Mesodermal cell (in vitro differentiated cells): ENCODE measurements at regions not wholly inside any gene's neighbourhood (a gene's known extent, or its start where the extent isn't known, plus 50 kb on each side); places are given as distances from the start of the nearest gene placed in this dataset.
A peak's percentile ranks its signal among the peaks of the same experiment; 100 is the strongest.
"Not testable (repeated sequence)": the region's sequence is repeated elsewhere in the genome, so short reads cannot be mapped to it uniquely, and the experiment has no call there.

Experiments used
- H3K27ac ChIP-seq: 2 replicates; pipeline ENCODE4 v1.7.0; 2013; ENCODE audit warnings: mild to moderate bottlenecking, low read depth, low read length, moderate library complexity; ENCODE audit not compliant: severe bottlenecking
- H3K36me3 ChIP-seq: 2 replicates; pipeline ENCODE4 v1.7.1; 2013; ENCODE audit warnings: mild to moderate bottlenecking, low read length, moderate library complexity; ENCODE audit not compliant: control insufficient read depth, insufficient read depth
- H3K4me1 ChIP-seq: one replicate; pipeline ENCODE4 v1.7.1; 2013; ENCODE audit warnings: mild to moderate bottlenecking, low read length; ENCODE audit not compliant: insufficient read depth, control insufficient read depth, poor library complexity, severe bottlenecking
- H3K4me3 ChIP-seq: 2 replicates; pipeline ENCODE4 v1.7.0; 2013; ENCODE audit warnings: low read length, control low read depth, mild to moderate bottlenecking; ENCODE audit not compliant: insufficient read depth, poor library complexity, severe bottlenecking; ENCODE audit errors: extremely low read depth
- H3K9me3 ChIP-seq: 2 replicates; pipeline ENCODE4 v1.7.1; 2013; ENCODE audit warnings: mild to moderate bottlenecking, low read length, moderate library complexity; ENCODE audit not compliant: control insufficient read depth
- WGBS, 2 experiments: methylation state at CpG; one replicate each; pipeline ENCODE4 v1.1.5; 2013; ENCODE audit warnings: missing lambda C conversion rate in 2 of 2; ENCODE audit not compliant: insufficient coverage in 2 of 2; 5-methylcytosine and 5-hydroxymethylcytosine counted together

- Histone ChIP-seq H3K9me3 (no peaks in the 10 kb centered on the region), H3K4me3 (no peak overlapping the region), H3K27ac (peak overlapping the region; percentile 62), H3K36me3 (no peaks in the 10 kb centered on the region), H3K4me1 (peaks cover 11% of the 10 kb centered on the region)
- 94 to 100% methylated on average over 1 to 3 of the region's 5 CpGs for WGBS, 2 experiments
These were observed 386.5 kb upstream of the SGO1 start for GRCh38 chr3:20572473-20572872.

GRCh38 chr3:20569310-20569709 lies 383.3 kb upstream of the SGO1 start:
- Histone ChIP-seq H3K27ac (no peak overlapping the region), H3K4me3 (no peak overlapping the region), H3K36me3 (no peaks in the 10 kb centered on the region), H3K9me3 (no peaks in the 10 kb centered on the region), H3K4me1 (peaks cover 4% of the 10 kb centered on the region)
- WGBS, 2 experiments, result 63 to 80% methylated on average over 1 of the region's 2 CpGs

- 100% methylated on average over 1 of the region's 3 CpGs; no CpG with 5 or more reads in 1 of the 2 experiments for WGBS, 2 experiments
- H3K4me3 ChIP-seq, result no peak overlapping the region
- H3K36me3 ChIP-seq, result no peaks in the 10 kb centered on the region
- no peak overlapping the region for H3K27ac ChIP-seq
- no peaks in the 10 kb centered on the region for H3K4me1 ChIP-seq
- no peaks in the 10 kb centered on the region for H3K9me3 ChIP-seq
These were observed 379.0 kb upstream of the SGO1 start for GRCh38 chr3:20564966-20565365.

- Histone ChIP-seq H3K9me3 (no peaks in the 10 kb centered on the region), H3K4me3 (no peak overlapping the region), H3K27ac (no peak overlapping the region), H3K36me3 (no peaks in the 10 kb centered on the region), H3K4me1 (no peaks in the 10 kb centered on the region)
- 100% methylated on average over 2 of the region's 2 CpGs for WGBS, 2 experiments
These were observed 378.0 kb upstream of the SGO1 start for GRCh38 chr3:20563985-20564384.

GRCh38 chr3:20563251-20563650 lies 377.2 kb upstream of the SGO1 start:
- WGBS, 2 experiments, result 89 to 97% methylated on average over 3 of the region's 4 CpGs
- Histone ChIP-seq H3K9me3 (no peaks in the 10 kb centered on the region), H3K4me1 (no peaks in the 10 kb centered on the region), H3K27ac (no peak overlapping the region), H3K4me3 (no peak overlapping the region), H3K36me3 (no peaks in the 10 kb centered on the region)

GRCh38 chr3:20561166-20561565 lies 375.2 kb upstream of the SGO1 start:
- Histone ChIP-seq H3K36me3 (no peaks in the 10 kb centered on the region), H3K4me1 (no peaks in the 10 kb centered on the region), H3K27ac (no peak overlapping the region), H3K9me3 (no peaks in the 10 kb centered on the region), H3K4me3 (no peak overlapping the region)
- WGBS, 2 experiments, result 72 to 89% methylated on average over 1 to 2 of the region's 2 CpGs

GRCh38 chr3:20560446-20560845 lies 374.4 kb upstream of the SGO1 start:
- H3K4me1 ChIP-seq, H3K9me3 ChIP-seq, H3K36me3 ChIP-seq, H3K4me3 ChIP-seq, H3K27ac ChIP-seq: not testable (repeated sequence)
- WGBS, 2 experiments, result 95% methylated on average over 3 of the region's 5 CpGs; no CpG with 5 or more reads in 1 of the 2 experiments

GRCh38 chr3:20558161-20558560 lies 372.2 kb upstream of the SGO1 start:
- Histone ChIP-seq H3K9me3 (no peaks in the 10 kb centered on the region), H3K4me1 (no peaks in the 10 kb centered on the region), H3K36me3 (no peaks in the 10 kb centered on the region), H3K27ac (no peak overlapping the region), H3K4me3 (no peak overlapping the region)
- 67 to 100% methylated on average over 1 of the region's 2 CpGs for WGBS, 2 experiments

GRCh38 chr3:20556661-20557060 lies 370.7 kb upstream of the SGO1 start:
- no CpG with 5 or more reads among the region's 4 CpGs for WGBS, 2 experiments
- Histone ChIP-seq H3K27ac (no peak overlapping the region), H3K36me3 (no peaks in the 10 kb centered on the region), H3K4me1 (no peaks in the 10 kb centered on the region), H3K4me3 (no peak overlapping the region), H3K9me3 (peaks cover under 1% of the 10 kb centered on the region)

- Histone ChIP-seq H3K36me3 (no peaks in the 10 kb centered on the region), H3K4me1 (no peaks in the 10 kb centered on the region), H3K4me3 (no peak overlapping the region), H3K27ac (no peak overlapping the region), H3K9me3 (peaks cover 3% of the 10 kb centered on the region)
- WGBS, 2 experiments, result 83 to 89% methylated on average over 14 to 15 of the region's 16 CpGs
These were observed 366.7 kb upstream of the SGO1 start for GRCh38 chr3:20552605-20553275.

- not testable (repeated sequence) for H3K9me3 ChIP-seq, H3K36me3 ChIP-seq, H3K27ac ChIP-seq, H3K4me1 ChIP-seq, H3K4me3 ChIP-seq
- 96 to 97% methylated on average over 15 to 20 of the region's 35 CpGs for WGBS, 2 experiments
These were observed 361.6 kb upstream of the SGO1 start for GRCh38 chr3:20547361-20548269.
